Activated T-cell treated with anti-CD3 and anti-CD28 coated beads for 48 hours (primary cell): ENCODE measurements at regions not wholly inside any gene's neighbourhood (a gene's known extent, or its start where the extent isn't known, plus 50 kb on each side); places are given as distances from the start of the nearest gene placed in this dataset.
"Not testable (repeated sequence)": the region's sequence is repeated elsewhere in the genome, so short reads cannot be mapped to it uniquely, and the experiment has no call there.

ENCODE experiments used
- DNase-seq: peaks from one replicate; pipeline ENCODE4 v3.0.0-alpha.2; 2020; ENCODE audit warnings: low read depth

DNA sequence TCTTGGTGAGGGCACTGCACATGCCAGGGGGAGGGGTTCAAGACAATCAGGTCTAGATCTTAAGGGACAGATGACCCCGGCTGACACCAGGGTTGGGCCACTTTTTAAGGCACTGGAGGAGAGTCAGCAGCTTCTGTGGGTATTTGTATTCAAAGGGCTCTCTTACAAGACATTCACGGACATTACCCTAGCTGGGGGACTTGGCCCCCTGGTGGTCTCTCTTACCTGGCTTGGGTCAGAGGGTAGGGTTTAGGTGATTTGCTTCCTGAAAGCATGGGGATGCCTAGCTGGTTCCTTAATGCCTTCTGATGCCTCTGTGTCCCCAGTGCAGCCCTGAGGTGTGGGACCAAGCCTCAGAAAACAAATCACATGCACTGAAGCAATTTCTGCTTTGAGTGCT is 354.7 kb downstream of the CDC5L start:
- no peak for DNase-seq

GRCh38 chr6:44742828-44743372 is 355.4 kb downstream of the CDC5L start:
- DNase-seq = no peak

- DNase-seq = not testable (repeated sequence)
Observed at GRCh38 chr6:44760116-44760515, 372.6 kb downstream of the CDC5L start.

DNA sequence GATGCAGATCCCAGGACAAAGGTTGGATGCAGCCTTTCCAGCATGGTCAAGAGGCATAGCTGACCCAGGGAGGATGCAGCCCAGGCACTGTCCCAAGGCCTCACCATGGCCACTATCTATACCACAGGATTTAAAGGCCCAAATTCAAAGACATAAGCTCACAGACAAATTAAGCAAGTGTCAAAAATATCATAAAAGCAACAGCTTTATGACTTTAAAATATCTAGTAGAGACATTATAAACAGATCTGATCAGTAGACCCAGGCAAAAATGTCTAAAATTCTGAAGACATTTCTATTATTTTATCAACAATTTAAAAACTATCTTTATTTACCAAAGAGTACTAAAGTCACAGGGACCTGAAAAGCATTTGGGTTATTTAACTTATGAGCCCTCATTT is 373.5 kb downstream of the CDC5L start:
- no peak for DNase-seq

DNA sequence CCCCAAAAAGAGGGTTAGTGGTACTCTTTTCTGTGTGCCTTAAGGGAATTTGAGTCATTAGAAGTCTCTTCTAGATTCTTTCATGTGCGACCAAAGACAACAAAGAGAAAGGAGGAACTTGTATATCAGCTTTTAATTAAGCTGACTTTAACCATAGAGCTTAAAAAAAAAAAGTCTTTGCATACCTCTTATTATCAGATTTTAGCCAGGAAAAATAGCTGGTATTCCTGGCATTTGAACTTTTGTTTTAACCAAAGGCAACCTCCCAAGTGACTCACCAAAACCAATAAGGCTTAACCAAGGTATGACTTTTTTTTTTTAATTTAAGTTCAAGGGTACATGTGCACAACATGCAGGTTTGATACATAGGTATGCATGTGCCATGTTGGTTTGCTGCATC is 375.0 kb downstream of the CDC5L start:
- no peak for DNase-seq

DNA sequence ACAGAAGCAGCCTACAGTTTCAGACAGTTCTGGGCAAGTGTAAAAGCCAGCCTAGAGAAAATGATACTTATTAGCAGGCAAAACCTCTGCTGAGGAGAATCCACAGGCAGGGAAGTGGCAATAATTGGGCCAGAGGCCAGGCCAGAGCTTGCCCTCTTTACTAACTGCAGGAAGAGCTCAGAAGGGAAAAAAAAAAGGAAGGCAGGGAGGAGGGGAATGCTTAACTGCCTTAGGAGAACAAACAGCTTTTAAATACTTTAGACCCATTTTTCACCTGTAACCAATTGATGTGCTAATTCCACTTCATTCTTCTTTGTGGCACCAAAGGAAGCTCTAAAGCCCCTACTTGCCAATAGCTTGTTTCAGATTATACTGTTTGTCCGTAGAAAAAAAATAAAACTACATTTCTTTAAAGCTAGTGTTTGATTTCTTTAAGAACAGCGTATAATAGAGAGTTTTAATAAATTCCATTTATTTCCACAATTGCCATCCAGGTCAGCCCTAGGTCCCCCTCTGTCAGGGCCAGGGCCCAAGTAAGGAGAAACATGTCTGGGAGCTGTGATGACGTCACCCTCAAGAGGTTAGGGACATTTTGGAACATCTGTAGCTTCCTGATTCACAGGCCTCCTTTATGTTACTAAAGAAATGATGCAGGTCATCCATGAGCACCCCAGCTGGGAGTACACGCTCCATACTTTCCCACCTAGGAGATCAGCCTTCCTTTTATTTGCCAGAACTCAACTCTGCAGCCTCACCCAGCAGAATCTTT is 384.3 kb downstream of the CDC5L start:
- DNase-seq = no peak

- DNase-seq = no peak
Observed at GRCh38 chr6:44772838-44773237, 385.3 kb downstream of the CDC5L start.

GRCh38 chr6:44775121-44775520 is 387.6 kb downstream of the CDC5L start:
- DNase-seq = no peak

GRCh38 chr6:44776344-44776743 is 388.8 kb downstream of the CDC5L start:
- no peak for DNase-seq

- DNase-seq = no peak
Observed at GRCh38 chr6:44778513-44778912, 391.0 kb downstream of the CDC5L start.
